ENCODE measurements at regions not wholly inside any gene's neighbourhood (a gene's known extent, or its start where the extent isn't known, plus 50 kb on each side); places are given as distances from the start of the nearest gene placed in this dataset.

GRCh38 chr13:100859861-100860260 lies 185.3 kb upstream of the TMTC4 start:
- TF ChIP-seq CTCF (IDR thresholded peaks at IDR 0.05): no peak
- TF ChIP-seq POLR2AphosphoS5 (IDR thresholded peaks at IDR 0.05): no peak
